Activated naive CD4-positive, alpha-beta T cell treated with anti-CD3 and anti-CD28 coated beads for 36 hours (primary cell): ENCODE measurements at regions not wholly inside any gene's neighbourhood (a gene's known extent, or its start where the extent isn't known, plus 50 kb on each side); places are given as distances from the start of the nearest gene placed in this dataset.

Source experiments
- CTCF ChIA-PET: fragments of 350-600 bp; sonication (Branson Sonifier 250); formaldehyde crosslinking; loops from one replicate; lab custom pipeline; 2021; ENCODE audit warnings: antibody characterized with exemption; lab: Charles Lee
- DNase-seq: peaks from one replicate; pipeline ENCODE4 v3.0.0-alpha.2; 2020
- H3K27ac Mint-ChIP-seq: one replicate; pipeline ENCODE4 v1.8.0; 2021; ENCODE audit warnings: mild to moderate bottlenecking, mixed read lengths
- H3K27me3 Mint-ChIP-seq: one replicate; pipeline ENCODE4 v1.8.0; 2021; ENCODE audit warnings: low read depth, mixed read lengths
- H3K36me3 Mint-ChIP-seq: one replicate; pipeline ENCODE4 v1.8.0; 2021; ENCODE audit warnings: low read depth, mixed read lengths
- H3K4me1 Mint-ChIP-seq: one replicate; pipeline ENCODE4 v1.8.0; 2021; ENCODE audit warnings: low read depth, mixed read lengths
- H3K4me3 Mint-ChIP-seq: one replicate; pipeline ENCODE4 v1.8.0; 2021; ENCODE audit warnings: mild to moderate bottlenecking, moderate library complexity, mixed read lengths
- H3K9me3 Mint-ChIP-seq: one replicate; pipeline ENCODE4 v1.8.0; 2021; ENCODE audit warnings: mixed read lengths
- intact Hi-C: fragments of 100-400 bp; cut with micrococcal nuclease; formaldehyde crosslinking; loops from one replicate; pipeline ENCODE4 v1.15.1; 2023

GRCh38 chr13:62908321-62908720, 1492.7 kb upstream of the PCDH20 start:
- CTCF ChIA-PET: no interaction called here
- peaks cover 2% of the 10 kb centered on the region for H3K9me3 Mint-ChIP-seq
- no peak for DNase-seq
- H3K27ac Mint-ChIP-seq: no peak overlapping the region
- intact Hi-C loops: loop anchor here (10.0 kb wide), 1 partner anchor 1454 kb away; no protein-coding TSS in a partner anchor
- H3K27me3 Mint-ChIP-seq: no peaks in the 10 kb centered on the region
- no peaks in the 10 kb centered on the region for H3K36me3 Mint-ChIP-seq
- H3K4me1 Mint-ChIP-seq: no peaks in the 10 kb centered on the region
- no peak overlapping the region for H3K4me3 Mint-ChIP-seq

- no peaks in the 10 kb centered on the region for H3K36me3 Mint-ChIP-seq
- H3K27me3 Mint-ChIP-seq: no peaks in the 10 kb centered on the region
- H3K9me3 Mint-ChIP-seq: peaks cover 2% of the 10 kb centered on the region
- no peak for DNase-seq
- intact Hi-C loops: loop anchor here (10.0 kb wide), 1 partner anchor 1452 kb away; no protein-coding TSS in a partner anchor
- no peak overlapping the region for H3K4me3 Mint-ChIP-seq
- H3K4me1 Mint-ChIP-seq: no peaks in the 10 kb centered on the region
- no peak overlapping the region for H3K27ac Mint-ChIP-seq
- CTCF ChIA-PET: no interaction called here
Observed at GRCh38 chr13:62906896-62907295, 1491.2 kb upstream of the PCDH20 start.

GRCh38 chr13:62906469-62906868, 1490.8 kb upstream of the PCDH20 start:
- no peaks in the 10 kb centered on the region for H3K27me3 Mint-ChIP-seq
- H3K4me3 Mint-ChIP-seq: no peak overlapping the region
- H3K9me3 Mint-ChIP-seq: peaks cover 2% of the 10 kb centered on the region
- CTCF ChIA-PET: no interaction called here
- H3K36me3 Mint-ChIP-seq: no peaks in the 10 kb centered on the region
- no peaks in the 10 kb centered on the region for H3K4me1 Mint-ChIP-seq
- intact Hi-C loops: loop anchor here (10.0 kb wide), 1 partner anchor 1452 kb away; no protein-coding TSS in a partner anchor
- no peak for DNase-seq
- H3K27ac Mint-ChIP-seq: no peak overlapping the region

GRCh38 chr13:62887046-62887445, 1471.4 kb upstream of the PCDH20 start:
- Mint-ChIP-seq H3K9me3 (peaks cover 4% of the 10 kb centered on the region), H3K4me1 (no peaks in the 10 kb centered on the region), H3K27ac (no peak overlapping the region), H3K27me3 (no peaks in the 10 kb centered on the region), H3K4me3 (no peak overlapping the region), H3K36me3 (no peaks in the 10 kb centered on the region)
- CTCF ChIA-PET: no interaction called here
- DNase-seq: no peak
- intact Hi-C loops: no loop called here

- H3K27ac Mint-ChIP-seq: no peak overlapping the region
- no peak overlapping the region for H3K4me3 Mint-ChIP-seq
- DNase-seq: no peak
- no peaks in the 10 kb centered on the region for H3K4me1 Mint-ChIP-seq
- H3K27me3 Mint-ChIP-seq: no peaks in the 10 kb centered on the region
- no peaks in the 10 kb centered on the region for H3K36me3 Mint-ChIP-seq
- CTCF ChIA-PET: no interaction called here
- intact Hi-C loops: no loop called here
- H3K9me3 Mint-ChIP-seq: peaks cover 16% of the 10 kb centered on the region
Observed at GRCh38 chr13:62879071-62879470, 1463.4 kb upstream of the PCDH20 start.

- Mint-ChIP-seq H3K4me1 (no peaks in the 10 kb centered on the region), H3K36me3 (no peaks in the 10 kb centered on the region), H3K4me3 (no peak overlapping the region), H3K9me3 (peaks cover 10% of the 10 kb centered on the region), H3K27me3 (no peaks in the 10 kb centered on the region), H3K27ac (no peak overlapping the region)
- no peak for DNase-seq
- intact Hi-C loops: no loop called here
- CTCF ChIA-PET: no interaction called here
Observed at GRCh38 chr13:62875118-62875640, 1459.5 kb upstream of the PCDH20 start.

- Mint-ChIP-seq H3K27me3 (no peaks in the 10 kb centered on the region), H3K9me3 (peaks cover 4% of the 10 kb centered on the region), H3K27ac (no peak overlapping the region), H3K4me1 (no peaks in the 10 kb centered on the region), H3K36me3 (no peaks in the 10 kb centered on the region), H3K4me3 (no peak overlapping the region)
- CTCF ChIA-PET: no interaction called here
- no peak for DNase-seq
- intact Hi-C loops: no loop called here
Observed at GRCh38 chr13:62850331-62850730, 1434.7 kb upstream of the PCDH20 start.

- H3K4me3 Mint-ChIP-seq: no peak overlapping the region
- intact Hi-C loops: no loop called here
Observed at GRCh38 chr13:62847520-62847919, 1431.9 kb upstream of the PCDH20 start.

GRCh38 chr13:62846302-62846701, 1430.7 kb upstream of the PCDH20 start:
- H3K36me3 Mint-ChIP-seq: no peaks in the 10 kb centered on the region
- intact Hi-C loops: no loop called here
- H3K4me1 Mint-ChIP-seq: no peaks in the 10 kb centered on the region
- no peak overlapping the region for H3K4me3 Mint-ChIP-seq
- no peaks in the 10 kb centered on the region for H3K27me3 Mint-ChIP-seq
- peaks cover 4% of the 10 kb centered on the region for H3K9me3 Mint-ChIP-seq
- DNase-seq: no peak
- CTCF ChIA-PET: no interaction called here
- H3K27ac Mint-ChIP-seq: no peak overlapping the region

More at GRCh38 chr13:62847520-62847919, 1431.9 kb upstream of the PCDH20 start:
- Mint-ChIP-seq H3K27me3 (no peaks in the 10 kb centered on the region), H3K9me3 (no peaks in the 10 kb centered on the region), H3K27ac (no peak overlapping the region), H3K36me3 (no peaks in the 10 kb centered on the region), H3K4me1 (no peaks in the 10 kb centered on the region)
- CTCF ChIA-PET: no interaction called here
- DNase-seq: no peak

GRCh38 chr13:62839338-62839737, 1423.7 kb upstream of the PCDH20 start:
- H3K27ac Mint-ChIP-seq: no peak overlapping the region
- intact Hi-C loops: no loop called here
- H3K27me3 Mint-ChIP-seq: no peaks in the 10 kb centered on the region
- no peak overlapping the region for H3K4me3 Mint-ChIP-seq
- no peak for DNase-seq
- CTCF ChIA-PET: interaction anchor here (0.7 kb wide), 1 partner anchor 114 kb away, joined by 3 read pairs; no protein-coding TSS in a partner anchor
- H3K4me1 Mint-ChIP-seq: no peaks in the 10 kb centered on the region
- peaks cover 4% of the 10 kb centered on the region for H3K9me3 Mint-ChIP-seq
- no peaks in the 10 kb centered on the region for H3K36me3 Mint-ChIP-seq

- intact Hi-C loops: no loop called here
- H3K4me3 Mint-ChIP-seq: no peak overlapping the region
- H3K27ac Mint-ChIP-seq: no peak overlapping the region
- CTCF ChIA-PET: interaction anchor here (0.7 kb wide), 1 partner anchor 114 kb away, joined by 3 read pairs; no protein-coding TSS in a partner anchor
- H3K9me3 Mint-ChIP-seq: peaks cover 4% of the 10 kb centered on the region
- H3K36me3 Mint-ChIP-seq: no peaks in the 10 kb centered on the region
- no peaks in the 10 kb centered on the region for H3K27me3 Mint-ChIP-seq
- DNase-seq: no peak
- H3K4me1 Mint-ChIP-seq: no peaks in the 10 kb centered on the region
Observed at GRCh38 chr13:62838929-62839328, 1423.3 kb upstream of the PCDH20 start.

- Mint-ChIP-seq H3K4me3 (no peak overlapping the region), H3K36me3 (no peaks in the 10 kb centered on the region), H3K9me3 (peaks cover 4% of the 10 kb centered on the region), H3K4me1 (no peaks in the 10 kb centered on the region), H3K27me3 (no peaks in the 10 kb centered on the region), H3K27ac (no peak overlapping the region)
- CTCF ChIA-PET: interaction anchor here (0.7 kb wide), 1 partner anchor 1003 kb away, joined by 3 read pairs; no protein-coding TSS in a partner anchor
- intact Hi-C loops: no loop called here
- no peak for DNase-seq
Observed at GRCh38 chr13:62837895-62838294, 1422.2 kb upstream of the PCDH20 start.

GRCh38 chr13:62829486-62829885, 1413.8 kb upstream of the PCDH20 start:
- no peak overlapping the region for H3K27ac Mint-ChIP-seq
- DNase-seq: no peak
- intact Hi-C loops: no loop called here
- CTCF ChIA-PET: no interaction called here
- H3K9me3 Mint-ChIP-seq: peaks cover 5% of the 10 kb centered on the region
- H3K36me3 Mint-ChIP-seq: no peaks in the 10 kb centered on the region
- no peaks in the 10 kb centered on the region for H3K4me1 Mint-ChIP-seq
- H3K4me3 Mint-ChIP-seq: no peak overlapping the region
- H3K27me3 Mint-ChIP-seq: no peaks in the 10 kb centered on the region
